Suprapubic skin (tissue), 3 donors: ENCODE measurements at regions not wholly inside any gene's neighbourhood (a gene's known extent, or its start where the extent isn't known, plus 50 kb on each side); places are given as distances from the start of the nearest gene placed in this dataset.

Experiments
- EP300 ChIP-seq: sonication (generic); formaldehyde crosslinking; IDR thresholded peaks from one replicate; pipeline ENCODE4 v1.6.1; 2017; ENCODE audit warnings: antibody characterized with exemption
- POLR2A ChIP-seq, 2 donors: fragments of 450-650 bp; IDR thresholded peaks; one replicate each; pipeline ENCODE4 v1.6.1; 2017; ENCODE audit warnings: antibody characterized with exemption in 2 of 2, mild to moderate bottlenecking in 2 of 2, moderate library complexity in 2 of 2
- TF ChIP-seq, protein P1 (sequence below), 2 donors: fragments of 200-600 bp in 1 of 2; fragments of 450-650 bp in 1 of 2; sonication (generic) in 1 of 2; IDR thresholded peaks; one replicate each; pipeline ENCODE4 v1.5.1; 2016 to 2019; ENCODE audit warnings: antibody characterized with exemption in 2 of 2, mild to moderate bottlenecking in 1 of 2, moderate library complexity in 1 of 2

DNA sequence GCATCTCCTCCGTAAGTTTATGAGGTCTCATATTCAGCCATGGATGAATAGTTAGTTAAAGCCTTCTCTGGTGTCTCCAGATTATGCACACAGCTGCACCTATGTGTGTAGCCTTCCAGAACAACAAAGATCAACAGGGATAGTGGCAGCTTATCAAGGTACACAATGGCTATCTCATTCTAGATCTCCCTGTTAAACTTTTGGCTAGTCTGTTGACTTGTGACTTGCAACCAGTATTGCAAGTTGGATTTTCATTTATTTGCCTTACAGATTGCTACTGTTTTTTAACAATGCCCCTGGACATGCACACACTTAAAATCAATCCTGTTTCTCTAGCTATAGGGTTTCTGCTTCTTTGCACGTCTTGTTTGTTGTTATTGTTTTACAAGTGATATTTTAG lies 363.2 kb downstream of the OMA1 start:
- TF ChIP-seq, protein P1, sequence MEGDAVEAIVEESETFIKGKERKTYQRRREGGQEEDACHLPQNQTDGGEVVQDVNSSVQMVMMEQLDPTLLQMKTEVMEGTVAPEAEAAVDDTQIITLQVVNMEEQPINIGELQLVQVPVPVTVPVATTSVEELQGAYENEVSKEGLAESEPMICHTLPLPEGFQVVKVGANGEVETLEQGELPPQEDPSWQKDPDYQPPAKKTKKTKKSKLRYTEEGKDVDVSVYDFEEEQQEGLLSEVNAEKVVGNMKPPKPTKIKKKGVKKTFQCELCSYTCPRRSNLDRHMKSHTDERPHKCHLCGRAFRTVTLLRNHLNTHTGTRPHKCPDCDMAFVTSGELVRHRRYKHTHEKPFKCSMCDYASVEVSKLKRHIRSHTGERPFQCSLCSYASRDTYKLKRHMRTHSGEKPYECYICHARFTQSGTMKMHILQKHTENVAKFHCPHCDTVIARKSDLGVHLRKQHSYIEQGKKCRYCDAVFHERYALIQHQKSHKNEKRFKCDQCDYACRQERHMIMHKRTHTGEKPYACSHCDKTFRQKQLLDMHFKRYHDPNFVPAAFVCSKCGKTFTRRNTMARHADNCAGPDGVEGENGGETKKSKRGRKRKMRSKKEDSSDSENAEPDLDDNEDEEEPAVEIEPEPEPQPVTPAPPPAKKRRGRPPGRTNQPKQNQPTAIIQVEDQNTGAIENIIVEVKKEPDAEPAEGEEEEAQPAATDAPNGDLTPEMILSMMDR (IDR thresholded peaks at IDR 0.05): no peak
- TF ChIP-seq POLR2A (IDR thresholded peaks at IDR 0.05) (no peak), EP300 (no peak)
